ENCODE measurements at regions not wholly inside any gene's neighbourhood (a gene's known extent, or its start where the extent isn't known, plus 50 kb on each side); places are given as distances from the start of the nearest gene placed in this dataset.

- 80% methylated on average over 2 of the region's 3 CpGs for WGBS (ENCODE audit: insufficient coverage)
- Histone ChIP-seq H3K4me3 (ENCODE audit: low read depth, low read length) (no peak overlapping the region), H3K4me1 (ENCODE audit: control insufficient read depth, insufficient read depth, low read length) (no peaks in the 10 kb centered on the region), H3K9me3 (ENCODE audit: control insufficient read depth, insufficient read depth, low read length) (no peaks in the 10 kb centered on the region), H3K36me3 (ENCODE audit: control insufficient read depth, insufficient read depth, low read length) (no peaks in the 10 kb centered on the region), H3K27ac (ENCODE audit: low read depth, low read length) (no peak overlapping the region), H3K27me3 (ENCODE audit: control insufficient read depth, insufficient read depth, low read length) (no peaks in the 10 kb centered on the region)
- DNase-seq (ENCODE audit: low read depth in 4 of 6, low spot score in 6 of 6) = peak in 2 of 6 donors; percentile 9 to 73
Observed at GRCh38 chr3:5840056-5840455, 652.5 kb downstream of the EDEM1 start.

GRCh38 chr3:5841599-5841998, 654.1 kb downstream of the EDEM1 start:
- peak in 2 of 6 donors; percentile 7 to 70 for DNase-seq (ENCODE audit: low read depth in 4 of 6, low spot score in 6 of 6)
- WGBS (ENCODE audit: insufficient coverage) = 100% methylated on average over 1 of the region's 2 CpGs
- H3K36me3 ChIP-seq (ENCODE audit: control insufficient read depth, insufficient read depth, low read length) = no peaks in the 10 kb centered on the region
- H3K9me3 ChIP-seq (ENCODE audit: control insufficient read depth, insufficient read depth, low read length) = no peaks in the 10 kb centered on the region
- H3K4me3 ChIP-seq (ENCODE audit: low read depth, low read length) = no peak overlapping the region
- H3K27me3 ChIP-seq (ENCODE audit: control insufficient read depth, insufficient read depth, low read length) = no peaks in the 10 kb centered on the region
- no peaks in the 10 kb centered on the region for H3K4me1 ChIP-seq (ENCODE audit: control insufficient read depth, insufficient read depth, low read length)
- H3K27ac ChIP-seq (ENCODE audit: low read depth, low read length) = no peak overlapping the region

- Histone ChIP-seq H3K36me3 (ENCODE audit: control insufficient read depth, insufficient read depth, low read length) (no peaks in the 10 kb centered on the region), H3K27me3 (ENCODE audit: control insufficient read depth, insufficient read depth, low read length) (no peaks in the 10 kb centered on the region), H3K4me1 (ENCODE audit: control insufficient read depth, insufficient read depth, low read length) (no peaks in the 10 kb centered on the region), H3K4me3 (ENCODE audit: low read depth, low read length) (no peak overlapping the region), H3K9me3 (ENCODE audit: control insufficient read depth, insufficient read depth, low read length) (no peaks in the 10 kb centered on the region), H3K27ac (ENCODE audit: low read depth, low read length) (no peak overlapping the region)
- WGBS (ENCODE audit: insufficient coverage) = no CpG with 5 or more reads among the region's 1 CpG
- peak in 2 of 6 donors; percentile 2 to 7 for DNase-seq (ENCODE audit: low read depth in 4 of 6, low spot score in 6 of 6)
Observed at GRCh38 chr3:5846261-5846660, 658.8 kb downstream of the EDEM1 start.

- Histone ChIP-seq H3K27ac (ENCODE audit: low read depth, low read length) (no peak overlapping the region), H3K4me3 (ENCODE audit: low read depth, low read length) (no peak overlapping the region), H3K4me1 (ENCODE audit: control insufficient read depth, insufficient read depth, low read length) (no peaks in the 10 kb centered on the region), H3K27me3 (ENCODE audit: control insufficient read depth, insufficient read depth, low read length) (no peaks in the 10 kb centered on the region), H3K36me3 (ENCODE audit: control insufficient read depth, insufficient read depth, low read length) (no peaks in the 10 kb centered on the region), H3K9me3 (ENCODE audit: control insufficient read depth, insufficient read depth, low read length) (no peaks in the 10 kb centered on the region)
- no CpG with 5 or more reads among the region's 3 CpGs for WGBS (ENCODE audit: insufficient coverage)
- no peak for DNase-seq (ENCODE audit: low read depth in 4 of 6, low spot score in 6 of 6)
Observed at GRCh38 chr3:5861151-5861550, 673.6 kb downstream of the EDEM1 start.

GRCh38 chr3:5874931-5875341, 687.4 kb downstream of the EDEM1 start:
- WGBS (ENCODE audit: insufficient coverage) = 8% methylated on average over 2 of the region's 2 CpGs
- Histone ChIP-seq H3K9me3 (ENCODE audit: control insufficient read depth, insufficient read depth, low read length) (peaks cover 3% of the 10 kb centered on the region), H3K27ac (ENCODE audit: low read depth, low read length) (peak overlapping the region; percentile 8), H3K36me3 (ENCODE audit: control insufficient read depth, insufficient read depth, low read length) (no peaks in the 10 kb centered on the region), H3K4me3 (ENCODE audit: low read depth, low read length) (no peak overlapping the region), H3K27me3 (ENCODE audit: control insufficient read depth, insufficient read depth, low read length) (no peaks in the 10 kb centered on the region), H3K4me1 (ENCODE audit: control insufficient read depth, insufficient read depth, low read length) (no peaks in the 10 kb centered on the region)
- peak in 4 of 6 donors; percentile 27 to 85 (median 63) for DNase-seq (ENCODE audit: low read depth in 4 of 6, low spot score in 6 of 6)

- Histone ChIP-seq H3K4me3 (ENCODE audit: low read depth, low read length) (no peak overlapping the region), H3K4me1 (ENCODE audit: control insufficient read depth, insufficient read depth, low read length) (no peaks in the 10 kb centered on the region), H3K27me3 (ENCODE audit: control insufficient read depth, insufficient read depth, low read length) (no peaks in the 10 kb centered on the region), H3K9me3 (ENCODE audit: control insufficient read depth, insufficient read depth, low read length) (no peaks in the 10 kb centered on the region), H3K27ac (ENCODE audit: low read depth, low read length) (no peak overlapping the region), H3K36me3 (ENCODE audit: control insufficient read depth, insufficient read depth, low read length) (no peaks in the 10 kb centered on the region)
- DNase-seq (ENCODE audit: low read depth in 4 of 6, low spot score in 6 of 6) = no peak
- WGBS (ENCODE audit: insufficient coverage) = no CpG with 5 or more reads among the region's 3 CpGs
Observed at GRCh38 chr3:5888851-5889250, 701.3 kb downstream of the EDEM1 start.

- Histone ChIP-seq H3K4me3 (ENCODE audit: low read depth, low read length) (no peak overlapping the region), H3K27me3 (ENCODE audit: control insufficient read depth, insufficient read depth, low read length) (no peaks in the 10 kb centered on the region), H3K4me1 (ENCODE audit: control insufficient read depth, insufficient read depth, low read length) (no peaks in the 10 kb centered on the region), H3K36me3 (ENCODE audit: control insufficient read depth, insufficient read depth, low read length) (no peaks in the 10 kb centered on the region), H3K9me3 (ENCODE audit: control insufficient read depth, insufficient read depth, low read length) (no peaks in the 10 kb centered on the region), H3K27ac (ENCODE audit: low read depth, low read length) (no peak overlapping the region)
- peak in 1 of 6 donors; percentile 26 for DNase-seq (ENCODE audit: low read depth in 4 of 6, low spot score in 6 of 6)
- no CpG with 5 or more reads among the region's 3 CpGs for WGBS (ENCODE audit: insufficient coverage)
Observed at GRCh38 chr3:5889374-5889773, 701.9 kb downstream of the EDEM1 start.

DNA sequence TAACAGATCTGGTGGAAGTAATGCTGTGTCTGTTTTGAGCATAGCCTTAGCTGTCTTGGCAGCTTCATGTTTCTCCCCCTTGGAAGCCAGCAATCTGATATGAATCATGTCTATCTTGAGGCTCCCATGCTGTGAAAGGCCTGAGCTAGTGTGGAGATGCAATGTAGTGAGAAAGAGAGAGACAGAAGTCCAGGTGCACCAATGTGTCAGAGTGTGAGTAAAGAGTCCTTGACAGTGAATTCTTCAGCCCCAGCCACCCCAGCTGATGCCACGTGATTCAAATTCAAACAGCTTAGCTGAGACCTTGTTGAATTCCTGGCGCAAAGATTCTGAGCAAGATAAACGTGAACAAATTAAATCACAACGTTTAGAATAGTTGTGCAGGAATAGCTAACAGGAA, 704.2 kb downstream of the EDEM1 start:
- DNase-seq (ENCODE audit: low read depth in 4 of 6, low spot score in 6 of 6) = peak in 2 of 6 donors; percentile 46 to 70
- H3K4me1 ChIP-seq (ENCODE audit: control insufficient read depth, insufficient read depth, low read length) = no peaks in the 10 kb centered on the region
- no peaks in the 10 kb centered on the region for H3K9me3 ChIP-seq (ENCODE audit: control insufficient read depth, insufficient read depth, low read length)
- no peaks in the 10 kb centered on the region for H3K36me3 ChIP-seq (ENCODE audit: control insufficient read depth, insufficient read depth, low read length)
- no peaks in the 10 kb centered on the region for H3K27me3 ChIP-seq (ENCODE audit: control insufficient read depth, insufficient read depth, low read length)
- no peak overlapping the region for H3K4me3 ChIP-seq (ENCODE audit: low read depth, low read length)
- no peak overlapping the region for H3K27ac ChIP-seq (ENCODE audit: low read depth, low read length)
- WGBS (ENCODE audit: insufficient coverage) = 40% methylated on average over 3 of the region's 4 CpGs

DNA sequence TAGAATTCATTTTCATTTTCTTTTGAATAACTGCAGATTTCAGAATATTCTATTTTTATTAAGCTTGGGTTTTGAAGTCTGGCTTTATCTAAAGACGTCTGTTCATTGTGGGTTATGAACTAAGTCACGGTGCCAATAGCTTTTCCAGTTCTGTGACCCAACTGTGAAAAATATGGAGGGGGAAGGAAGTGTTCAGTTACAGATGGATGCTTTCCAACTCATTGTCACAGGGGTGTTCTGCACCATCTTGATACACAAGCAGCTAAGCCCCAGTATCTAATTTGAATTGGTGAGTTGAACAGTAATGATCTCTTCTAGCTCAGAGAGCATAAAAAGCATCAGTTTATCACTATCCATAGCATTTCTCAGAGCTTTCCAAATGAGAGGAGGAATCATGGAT, 710.6 kb downstream of the EDEM1 start:
- 80% methylated on average over 1 of the region's 2 CpGs for WGBS (ENCODE audit: insufficient coverage)
- Histone ChIP-seq H3K36me3 (ENCODE audit: control insufficient read depth, insufficient read depth, low read length) (no peaks in the 10 kb centered on the region), H3K4me1 (ENCODE audit: control insufficient read depth, insufficient read depth, low read length) (no peaks in the 10 kb centered on the region), H3K9me3 (ENCODE audit: control insufficient read depth, insufficient read depth, low read length) (no peaks in the 10 kb centered on the region), H3K4me3 (ENCODE audit: low read depth, low read length) (no peak overlapping the region), H3K27ac (ENCODE audit: low read depth, low read length) (no peak overlapping the region), H3K27me3 (ENCODE audit: control insufficient read depth, insufficient read depth, low read length) (no peaks in the 10 kb centered on the region)
- DNase-seq (ENCODE audit: low read depth in 4 of 6, low spot score in 6 of 6) = peak in 3 of 6 donors; percentile 10 to 75 (median 13)

DNA sequence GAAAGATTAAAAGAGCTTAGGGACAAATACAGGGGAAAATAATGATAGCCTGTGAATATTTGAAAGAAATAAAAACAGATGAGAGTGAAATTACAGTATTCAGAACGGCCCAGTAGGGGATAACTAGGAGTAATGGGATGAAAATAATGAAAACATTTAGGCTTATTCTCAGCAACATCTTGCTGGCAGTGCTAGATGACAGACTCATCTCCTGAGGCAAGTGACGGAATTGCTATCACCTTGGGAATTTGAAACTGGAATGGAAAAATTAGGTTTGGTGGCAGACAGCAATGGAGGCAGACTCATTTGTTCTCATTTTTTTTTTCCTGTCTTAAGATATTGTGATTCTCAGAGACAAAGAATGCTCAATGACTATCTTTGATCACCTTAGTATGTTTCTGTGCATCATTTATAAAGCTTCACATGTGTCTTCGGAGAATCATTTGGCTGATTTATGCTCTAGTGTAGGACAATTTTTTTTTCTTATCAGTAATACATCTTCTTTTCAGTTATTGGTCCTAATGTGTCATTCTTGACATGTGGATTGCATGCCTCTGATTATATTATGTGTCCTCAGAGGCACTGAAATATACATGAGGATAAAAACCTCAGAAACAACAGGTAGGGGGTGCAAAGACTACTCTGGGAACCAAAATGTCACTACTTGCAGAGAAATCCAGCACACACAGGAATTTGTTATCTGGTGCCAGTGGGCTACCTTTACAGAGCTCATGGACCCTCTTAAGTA, 711.7 kb downstream of the EDEM1 start:
- Histone ChIP-seq H3K4me1 (ENCODE audit: control insufficient read depth, insufficient read depth, low read length) (no peaks in the 10 kb centered on the region), H3K27ac (ENCODE audit: low read depth, low read length) (no peak overlapping the region), H3K9me3 (ENCODE audit: control insufficient read depth, insufficient read depth, low read length) (peaks cover under 1% of the 10 kb centered on the region), H3K27me3 (ENCODE audit: control insufficient read depth, insufficient read depth, low read length) (no peaks in the 10 kb centered on the region), H3K4me3 (ENCODE audit: low read depth, low read length) (no peak overlapping the region), H3K36me3 (ENCODE audit: control insufficient read depth, insufficient read depth, low read length) (no peaks in the 10 kb centered on the region)
- peak in 3 of 6 donors; percentile 31 to 94 (median 35) for DNase-seq (ENCODE audit: low read depth in 4 of 6, low spot score in 6 of 6)
- 54% methylated on average over 2 of the region's 3 CpGs for WGBS (ENCODE audit: insufficient coverage)
